ENCODE measurements at regions not wholly inside any gene's neighbourhood (a gene's known extent, or its start where the extent isn't known, plus 50 kb on each side); places are given as distances from the start of the nearest gene placed in this dataset.

- BruUV-seq (replicated peaks) = no TSS peak
- intact Hi-C loops (cut with micrococcal nuclease; ENCODE audit: unreplicated experiment) = no loop called here
- no peak overlapping the region for H3K4me3 Mint-ChIP-seq (ENCODE audit: low read depth, unreplicated experiment)
- no peaks in the 10 kb centered on the region for H3K36me3 Mint-ChIP-seq (ENCODE audit: insufficient read depth, unreplicated experiment)
- H3K27ac Mint-ChIP-seq (ENCODE audit: unreplicated experiment) = no peak overlapping the region
- no peak for DNase-seq
- H3K27me3 Mint-ChIP-seq (ENCODE audit: unreplicated experiment) = peaks cover 84% of the 10 kb centered on the region
- CTCF ChIA-PET = no interaction called here
- TF ChIP-seq, protein P1, sequence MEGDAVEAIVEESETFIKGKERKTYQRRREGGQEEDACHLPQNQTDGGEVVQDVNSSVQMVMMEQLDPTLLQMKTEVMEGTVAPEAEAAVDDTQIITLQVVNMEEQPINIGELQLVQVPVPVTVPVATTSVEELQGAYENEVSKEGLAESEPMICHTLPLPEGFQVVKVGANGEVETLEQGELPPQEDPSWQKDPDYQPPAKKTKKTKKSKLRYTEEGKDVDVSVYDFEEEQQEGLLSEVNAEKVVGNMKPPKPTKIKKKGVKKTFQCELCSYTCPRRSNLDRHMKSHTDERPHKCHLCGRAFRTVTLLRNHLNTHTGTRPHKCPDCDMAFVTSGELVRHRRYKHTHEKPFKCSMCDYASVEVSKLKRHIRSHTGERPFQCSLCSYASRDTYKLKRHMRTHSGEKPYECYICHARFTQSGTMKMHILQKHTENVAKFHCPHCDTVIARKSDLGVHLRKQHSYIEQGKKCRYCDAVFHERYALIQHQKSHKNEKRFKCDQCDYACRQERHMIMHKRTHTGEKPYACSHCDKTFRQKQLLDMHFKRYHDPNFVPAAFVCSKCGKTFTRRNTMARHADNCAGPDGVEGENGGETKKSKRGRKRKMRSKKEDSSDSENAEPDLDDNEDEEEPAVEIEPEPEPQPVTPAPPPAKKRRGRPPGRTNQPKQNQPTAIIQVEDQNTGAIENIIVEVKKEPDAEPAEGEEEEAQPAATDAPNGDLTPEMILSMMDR (IDR thresholded peaks at IDR 0.05; ENCODE audit: unreplicated experiment) = no peak
- H3K9me3 Mint-ChIP-seq (ENCODE audit: low read depth, unreplicated experiment) = peaks cover 10% of the 10 kb centered on the region
- H3K4me1 Mint-ChIP-seq (ENCODE audit: low read depth, unreplicated experiment) = peaks cover 7% of the 10 kb centered on the region
Measured at GRCh38 chr5:135655468-135655815, 76.7 kb upstream of the CXCL14 start.

DNA sequence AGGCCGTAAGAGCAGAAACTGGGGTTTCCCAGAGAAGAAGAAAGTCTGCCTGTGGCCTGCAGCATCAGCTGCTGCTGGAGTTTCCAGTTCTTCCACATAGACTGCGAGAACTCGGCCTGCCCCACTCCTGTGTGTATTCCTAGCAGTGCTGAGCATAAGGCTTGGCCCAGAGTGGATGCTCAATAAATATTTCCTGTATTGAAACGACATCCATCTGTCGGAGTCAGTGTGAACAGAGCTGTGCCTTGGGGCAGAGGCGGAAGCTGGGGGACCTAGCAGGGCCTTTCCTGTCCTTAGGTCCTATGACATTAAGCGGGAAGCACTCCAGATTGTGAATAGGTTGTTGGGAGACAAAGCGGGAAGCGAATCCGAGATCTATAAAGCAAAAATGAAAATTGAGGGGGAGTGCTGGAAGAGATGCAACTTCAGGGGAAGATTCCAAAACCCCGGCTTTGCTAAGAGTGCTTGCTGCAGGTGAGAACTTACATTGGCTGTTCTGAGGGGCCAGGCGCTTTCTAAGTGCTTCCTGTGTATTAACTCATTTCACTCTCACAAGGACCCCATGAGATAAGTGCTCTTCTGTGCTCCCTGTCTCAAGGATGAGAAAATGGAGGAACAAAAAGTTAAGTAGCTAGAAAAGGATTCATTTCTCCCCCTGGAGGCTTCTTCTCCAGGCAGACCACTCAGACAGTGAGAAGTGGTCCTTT lies 76.1 kb upstream of the CXCL14 start:
- Mint-ChIP-seq H3K9me3 (ENCODE audit: low read depth, unreplicated experiment) (peaks cover 8% of the 10 kb centered on the region), H3K27ac (ENCODE audit: unreplicated experiment) (no peak overlapping the region), H3K36me3 (ENCODE audit: insufficient read depth, unreplicated experiment) (no peaks in the 10 kb centered on the region), H3K4me3 (ENCODE audit: low read depth, unreplicated experiment) (no peak overlapping the region), H3K27me3 (ENCODE audit: unreplicated experiment) (peaks cover 79% of the 10 kb centered on the region), H3K4me1 (ENCODE audit: low read depth, unreplicated experiment) (peaks cover 7% of the 10 kb centered on the region)
- no peak for DNase-seq
- no TSS peak for BruUV-seq (replicated peaks)
- CTCF ChIA-PET = interaction anchor here (1.1 kb wide), 1 partner anchor 151 kb away, joined by 3 read pairs; no protein-coding TSS in a partner anchor
- intact Hi-C loops (cut with micrococcal nuclease; ENCODE audit: unreplicated experiment) = no loop called here
- TF ChIP-seq, protein P1 (IDR thresholded peaks at IDR 0.05; ENCODE audit: unreplicated experiment) = no peak

- H3K4me1 Mint-ChIP-seq (ENCODE audit: low read depth, unreplicated experiment) = peaks cover 7% of the 10 kb centered on the region
- H3K36me3 Mint-ChIP-seq (ENCODE audit: insufficient read depth, unreplicated experiment) = no peaks in the 10 kb centered on the region
- intact Hi-C loops (cut with micrococcal nuclease; ENCODE audit: unreplicated experiment) = no loop called here
- H3K4me3 Mint-ChIP-seq (ENCODE audit: low read depth, unreplicated experiment) = no peak overlapping the region
- BruUV-seq (replicated peaks) = no TSS peak
- no peak overlapping the region for H3K27ac Mint-ChIP-seq (ENCODE audit: unreplicated experiment)
- TF ChIP-seq, protein P1 (IDR thresholded peaks at IDR 0.05; ENCODE audit: unreplicated experiment) = no peak
- CTCF ChIA-PET = interaction anchor here (1.1 kb wide), 1 partner anchor 11 kb away, joined by 3 read pairs; no protein-coding TSS in a partner anchor
- H3K9me3 Mint-ChIP-seq (ENCODE audit: low read depth, unreplicated experiment) = peaks cover 2% of the 10 kb centered on the region
- DNase-seq = peak; percentile 41
- peaks cover 52% of the 10 kb centered on the region for H3K27me3 Mint-ChIP-seq (ENCODE audit: unreplicated experiment)
Measured at GRCh38 chr5:135651156-135651555, 72.4 kb upstream of the CXCL14 start.

DNA sequence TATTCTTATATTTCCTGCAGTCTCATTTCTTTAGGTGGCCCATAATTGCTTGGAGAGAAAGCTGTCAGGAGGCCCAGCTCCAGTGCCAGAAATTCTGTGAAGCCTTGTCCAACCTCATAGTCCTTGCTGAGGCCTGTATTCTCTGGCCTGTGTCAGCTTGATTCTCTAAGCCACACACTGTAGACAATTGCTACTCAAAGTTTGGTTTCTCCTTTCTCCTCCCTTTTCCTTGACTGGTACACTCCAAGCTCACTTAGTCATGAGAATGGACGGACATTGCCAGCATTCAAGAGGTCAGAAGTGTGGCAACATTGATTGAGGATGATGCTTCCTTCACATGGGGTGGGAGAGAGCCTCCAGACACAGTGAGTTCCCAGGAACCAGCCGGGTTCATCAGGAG lies 71.3 kb upstream of the CXCL14 start:
- no TSS peak for BruUV-seq (replicated peaks)
- H3K4me1 Mint-ChIP-seq (ENCODE audit: low read depth, unreplicated experiment) = peaks cover 7% of the 10 kb centered on the region
- CTCF ChIA-PET = interaction anchor here (0.7 to 1.1 kb wide), 2 partner anchors 13 to 138 kb away, joined by 3 read pairs; no protein-coding TSS in a partner anchor
- TF ChIP-seq, protein P1 (IDR thresholded peaks at IDR 0.05; ENCODE audit: unreplicated experiment) = no peak
- H3K9me3 Mint-ChIP-seq (ENCODE audit: low read depth, unreplicated experiment) = peaks cover 2% of the 10 kb centered on the region
- peaks cover 42% of the 10 kb centered on the region for H3K27me3 Mint-ChIP-seq (ENCODE audit: unreplicated experiment)
- no peak overlapping the region for H3K4me3 Mint-ChIP-seq (ENCODE audit: low read depth, unreplicated experiment)
- H3K27ac Mint-ChIP-seq (ENCODE audit: unreplicated experiment) = no peak overlapping the region
- no peak for DNase-seq
- intact Hi-C loops (cut with micrococcal nuclease; ENCODE audit: unreplicated experiment) = no loop called here
- no peaks in the 10 kb centered on the region for H3K36me3 Mint-ChIP-seq (ENCODE audit: insufficient read depth, unreplicated experiment)

Measured in Calu3 (cell line).